NCI-H2227 treated with DMSO at 0.1 percent for 48 hours (cell line): ENCODE measurements at regions not wholly inside any gene's neighbourhood (a gene's known extent, or its start where the extent isn't known, plus 50 kb on each side); places are given as distances from the start of the nearest gene placed in this dataset.
"Not testable (repeated sequence)": the region's sequence is repeated elsewhere in the genome, so short reads cannot be mapped to it uniquely, and the experiment has no call there.

ENCODE experiments used
- DNase-seq: peaks from one replicate; lab custom pipeline; 2025; lab: John Stamatoyannopoulos, UW

- peak; percentile 51 for DNase-seq
These were observed 65.2 kb downstream of the CCDC195 start for GRCh38 chr2:224650815-224651439.

DNA sequence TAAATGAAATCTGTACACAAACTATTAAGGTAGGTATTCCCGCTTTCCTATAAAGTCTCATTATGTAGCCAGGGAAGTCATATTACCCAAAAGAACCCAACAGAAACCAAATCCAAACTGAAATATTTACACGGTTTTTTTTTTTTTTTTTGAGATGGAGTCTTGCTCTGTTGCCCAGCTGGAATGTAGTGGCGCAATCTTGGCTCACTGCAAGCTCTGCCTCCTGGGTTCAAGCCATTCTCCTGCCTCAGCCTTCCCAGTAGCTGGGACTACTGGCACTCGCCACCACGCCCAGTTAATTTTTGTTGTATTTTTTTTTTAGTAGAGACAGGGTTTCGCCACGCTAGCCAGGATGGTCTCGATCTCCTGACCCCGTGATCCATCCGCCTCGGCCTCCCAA, 62.5 kb upstream of the CUL3 start:
- DNase-seq: not testable (repeated sequence)

DNA sequence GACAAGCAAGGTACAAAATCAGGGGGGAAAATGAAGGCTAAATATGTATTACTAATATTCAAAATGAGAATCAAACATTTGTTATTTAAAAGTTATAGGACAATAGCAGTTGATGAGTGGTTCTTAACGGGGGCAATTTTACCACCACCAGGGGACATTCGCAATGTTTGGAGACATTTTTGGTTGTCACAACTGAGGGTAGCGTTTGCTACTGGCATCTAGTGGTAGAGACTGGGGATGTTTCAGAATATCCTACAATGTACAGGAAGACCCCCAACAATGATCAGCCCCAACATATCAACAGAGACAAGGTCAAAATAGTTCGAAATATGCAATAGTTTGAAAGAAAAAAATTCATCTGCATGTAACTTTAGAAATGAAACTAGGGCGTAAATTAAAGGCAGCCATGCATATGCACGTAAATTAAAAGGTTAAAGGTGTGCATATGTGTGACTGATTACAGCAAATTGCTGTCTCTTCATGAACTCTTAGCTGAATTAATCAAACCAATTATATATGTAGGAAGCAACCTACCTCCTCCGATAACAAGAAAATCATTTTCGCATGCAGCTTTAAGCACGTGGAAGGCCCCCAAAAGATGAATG, 61.2 kb upstream of the CUL3 start:
- DNase-seq: no peak

GRCh38 chr2:224645722-224646121, 60.6 kb upstream of the CUL3 start:
- DNase-seq: no peak

DNA sequence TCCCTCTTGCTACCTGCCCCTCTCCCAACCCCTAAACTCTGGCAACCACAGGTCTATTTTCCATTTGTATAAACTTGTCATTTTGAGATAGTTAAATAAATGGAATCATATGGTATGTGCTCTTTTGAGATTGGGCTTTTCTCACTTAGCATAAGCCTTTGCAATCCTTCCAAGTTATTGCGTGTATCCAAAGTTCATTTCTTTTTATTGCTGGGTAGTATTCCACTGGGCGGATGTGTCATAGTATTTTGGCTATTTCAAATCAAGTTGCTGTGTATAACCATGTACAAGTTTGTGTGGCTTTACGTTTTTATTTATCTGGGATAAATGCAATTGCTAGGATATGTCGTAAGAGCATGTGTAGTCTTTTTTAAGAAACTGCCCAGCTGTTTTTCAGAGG, 55.5 kb upstream of the CUL3 start:
- no peak for DNase-seq

- DNase-seq: no peak
These were observed 53.2 kb upstream of the CUL3 start for GRCh38 chr2:224638301-224638823.
